HG02642 (cell line): ENCODE measurements at regions not wholly inside any gene's neighbourhood (a gene's known extent, or its start where the extent isn't known, plus 50 kb on each side); places are given as distances from the start of the nearest gene placed in this dataset.
"Not testable (repeated sequence)": the region's sequence is repeated elsewhere in the genome, so short reads cannot be mapped to it uniquely, and the experiment has no call there.

Experiments used
- ATAC-seq: cut with Tn5 transposase; IDR thresholded peaks from one replicate; pipeline ENCODE4 v1.9.1; 2021; ENCODE audit warnings: mild to moderate bottlenecking; ENCODE audit not compliant: unreplicated experiment, poor library complexity

DNA sequence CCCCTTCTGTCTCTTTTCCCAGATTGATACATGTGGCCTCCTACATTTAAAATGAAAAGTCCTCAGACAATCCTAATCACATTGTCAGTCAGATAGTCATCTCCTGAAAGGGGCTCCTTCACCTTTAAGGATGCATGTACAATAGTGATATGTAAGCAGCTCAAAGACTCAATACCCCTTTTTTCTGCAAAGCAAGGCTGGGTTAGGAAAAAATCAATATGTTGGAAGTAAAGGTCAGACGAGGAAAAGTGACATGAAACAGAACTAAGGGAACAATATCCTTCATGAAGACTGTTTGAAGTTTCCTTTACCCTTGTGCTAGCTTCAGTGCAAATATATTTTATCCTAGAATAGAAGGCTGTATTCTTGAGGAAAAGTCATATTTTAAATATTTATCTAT, 539.3 kb downstream of the NR2F2 start:
- no peak for ATAC-seq

- no peak for ATAC-seq
Measured at GRCh38 chr15:96870580-96870979, 540.1 kb downstream of the NR2F2 start.

DNA sequence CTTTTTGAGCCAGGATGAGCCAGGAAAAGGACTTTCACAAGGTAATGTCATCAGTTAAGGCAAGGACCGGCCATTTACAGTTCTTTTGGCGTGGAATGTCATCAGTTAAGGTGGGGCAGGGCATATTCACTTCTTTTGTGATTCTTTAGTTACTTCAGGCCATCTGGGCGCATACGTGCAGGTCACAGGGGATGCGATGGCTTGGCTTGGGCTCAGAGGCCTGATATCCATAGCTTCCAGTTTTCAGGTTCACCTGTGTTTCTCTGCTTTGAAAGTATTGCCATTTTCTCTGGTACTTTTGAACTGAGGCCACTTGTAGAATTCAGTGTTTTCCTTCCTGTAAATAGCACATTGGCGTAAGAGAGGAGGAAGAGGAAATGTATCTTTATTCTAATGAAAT, 546.9 kb downstream of the NR2F2 start:
- not testable (repeated sequence) for ATAC-seq

GRCh38 chr15:96878129-96878528, 547.6 kb downstream of the NR2F2 start:
- ATAC-seq, result no peak

DNA sequence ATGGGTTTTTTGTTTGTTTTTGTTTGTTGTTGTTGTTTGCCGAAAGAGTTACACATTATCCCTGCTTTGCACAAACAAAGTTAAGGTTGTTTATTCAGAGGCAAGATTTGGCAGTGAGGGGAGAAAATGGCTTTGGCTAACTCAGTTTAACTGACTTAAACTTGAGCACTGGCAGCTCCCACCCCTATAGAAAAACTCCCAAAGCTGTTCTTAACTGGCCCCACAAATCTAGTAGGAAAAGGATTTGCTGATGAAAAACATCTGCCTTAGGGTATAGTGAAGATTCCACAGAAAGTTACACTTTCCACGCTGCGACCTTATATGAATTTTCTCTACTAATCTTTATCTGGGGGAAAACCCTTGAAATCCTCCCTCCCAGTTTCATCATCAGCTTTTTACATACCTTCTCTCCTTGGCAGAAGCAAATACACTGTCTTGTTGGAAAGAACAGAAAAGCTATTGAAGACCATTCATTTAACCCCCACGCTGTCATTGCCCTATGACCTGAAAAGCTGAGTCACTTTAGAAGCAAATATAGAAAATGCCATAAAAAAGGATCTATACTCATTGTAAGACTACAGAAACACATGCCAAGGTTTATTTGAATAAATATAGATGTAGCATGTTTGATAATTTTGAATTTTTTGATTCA, 551.7 kb downstream of the NR2F2 start:
- no peak for ATAC-seq

DNA sequence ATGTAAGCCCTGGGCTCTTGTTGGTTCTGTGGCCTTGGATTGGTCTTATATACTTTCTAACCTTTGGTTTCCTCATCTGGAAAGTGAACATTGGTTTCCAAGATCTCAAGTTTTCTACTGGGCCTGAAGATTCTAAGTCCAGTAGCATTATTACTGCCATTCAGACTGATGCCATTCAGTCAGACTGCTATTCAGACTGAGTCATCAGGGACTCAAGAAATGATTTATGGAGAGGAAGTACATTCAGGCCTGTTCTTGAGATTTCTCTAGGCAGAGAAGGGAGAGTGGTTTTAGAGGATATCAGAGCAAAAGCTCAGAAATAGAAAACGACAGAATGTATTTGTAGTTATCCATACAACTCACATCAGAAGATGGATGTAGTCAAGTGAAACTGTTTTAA, 557.2 kb downstream of the NR2F2 start:
- ATAC-seq, result no peak

DNA sequence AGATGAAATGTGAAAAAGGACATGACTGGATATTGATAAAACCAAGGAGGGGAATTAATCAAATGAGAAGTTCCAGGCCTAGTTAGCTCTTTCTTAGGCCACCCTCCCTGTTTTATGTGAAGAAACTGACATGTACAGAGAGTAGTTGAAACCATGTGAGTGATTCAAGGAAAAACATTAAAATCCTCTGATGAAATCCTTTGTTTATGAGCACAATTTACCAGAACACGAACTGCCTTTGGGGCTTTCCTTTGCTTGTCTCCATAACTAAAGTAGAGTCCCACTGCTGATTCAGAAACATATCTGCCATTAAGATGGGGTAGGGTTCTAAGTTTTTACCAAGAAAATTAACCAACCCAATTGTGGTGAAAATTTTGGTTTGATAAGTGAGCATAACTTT, 558.3 kb downstream of the NR2F2 start:
- ATAC-seq, result no peak

DNA sequence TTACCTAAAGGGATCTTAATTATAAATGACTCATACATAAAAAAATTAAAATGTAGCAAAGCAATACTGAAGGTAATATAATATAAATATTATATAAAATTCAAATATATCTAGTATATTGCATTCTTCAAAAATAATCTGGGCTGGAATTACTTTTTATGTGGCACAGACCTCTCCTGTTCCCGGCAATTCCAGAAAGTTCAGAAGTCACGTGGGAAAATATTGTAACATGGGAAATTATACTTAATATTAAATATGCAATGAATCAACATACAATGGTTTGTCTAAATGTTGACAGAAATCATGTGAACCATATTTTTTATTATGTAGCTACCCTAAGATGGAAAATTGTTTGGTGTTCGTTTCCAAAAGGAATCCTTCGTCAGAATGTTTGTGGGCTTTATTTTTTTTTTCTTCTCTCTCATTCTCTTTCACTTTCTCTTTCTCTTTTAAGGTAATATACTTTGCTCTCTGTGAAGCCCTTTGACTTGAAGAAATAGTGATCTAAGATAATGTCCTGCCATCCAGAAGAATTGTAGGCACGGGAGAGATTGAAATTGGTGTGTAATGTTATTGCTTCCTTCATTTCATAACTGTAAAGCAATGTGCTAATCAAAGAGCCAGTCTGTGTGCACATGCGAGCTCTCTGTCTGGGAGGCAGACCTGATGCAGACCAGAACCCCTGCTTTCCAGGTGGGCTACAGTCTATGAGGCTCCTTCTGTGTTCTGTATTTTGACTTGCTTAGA, 559.4 kb downstream of the NR2F2 start:
- ATAC-seq, result no peak

DNA sequence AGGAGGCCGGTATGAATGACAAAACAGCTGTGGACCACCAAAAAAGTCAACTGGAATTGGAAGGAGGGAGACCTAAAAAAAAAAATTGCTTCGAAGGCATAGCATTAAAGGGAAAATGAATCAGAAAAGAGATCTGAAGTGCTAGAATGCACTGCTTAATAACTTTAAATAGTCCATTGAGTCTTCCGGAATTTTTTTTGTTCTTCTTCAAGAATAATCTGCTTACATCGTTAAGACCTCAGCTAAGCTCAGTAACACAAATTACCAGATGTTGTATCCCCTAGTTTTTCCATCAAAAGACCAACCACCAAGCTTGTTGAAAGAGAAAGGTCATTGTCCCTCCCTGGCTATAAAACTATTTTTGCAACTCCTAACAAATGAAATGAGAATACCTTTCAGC, 560.5 kb downstream of the NR2F2 start:
- ATAC-seq, result no peak

DNA sequence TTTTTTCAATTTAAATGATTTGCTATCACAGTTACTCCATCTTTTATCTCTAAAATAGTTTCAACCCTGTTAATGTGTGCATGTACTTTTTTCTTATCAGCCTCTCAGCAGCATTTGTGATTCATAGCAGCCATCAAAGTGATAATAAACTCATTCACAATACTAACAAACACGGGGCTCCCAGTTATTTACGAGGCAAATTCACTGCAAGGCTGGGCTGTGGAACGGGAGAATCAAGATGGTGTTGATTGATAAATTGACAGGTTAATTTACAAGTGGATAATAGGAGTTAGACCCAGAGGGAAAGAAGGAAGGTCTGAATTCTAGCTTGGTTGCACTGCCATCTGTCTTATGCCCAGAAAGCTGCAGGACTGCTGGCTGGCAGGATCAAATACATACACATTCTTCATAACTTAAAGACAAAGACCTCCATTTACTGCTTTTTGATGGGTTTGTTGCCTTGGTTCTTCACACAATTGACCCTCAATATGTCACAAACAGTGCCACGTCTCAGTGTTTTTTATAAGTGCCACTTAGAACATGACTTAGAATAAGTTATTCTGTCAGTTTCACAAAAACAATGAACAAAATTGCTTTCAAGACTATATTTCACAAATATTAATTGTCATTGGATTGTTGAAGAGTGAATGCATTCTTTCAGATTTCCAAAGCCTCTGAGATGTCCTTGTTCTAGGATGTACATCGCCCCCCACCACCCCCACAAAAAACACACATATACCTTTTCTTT, 562.8 kb downstream of the NR2F2 start:
- ATAC-seq, result no peak

GRCh38 chr15:96894659-96895058, 564.2 kb downstream of the NR2F2 start:
- ATAC-seq, result no peak

- no peak for ATAC-seq
Measured at GRCh38 chr15:96896766-96897165, 566.3 kb downstream of the NR2F2 start.

GRCh38 chr15:96914081-96914480, 583.6 kb downstream of the NR2F2 start:
- ATAC-seq, result no peak

DNA sequence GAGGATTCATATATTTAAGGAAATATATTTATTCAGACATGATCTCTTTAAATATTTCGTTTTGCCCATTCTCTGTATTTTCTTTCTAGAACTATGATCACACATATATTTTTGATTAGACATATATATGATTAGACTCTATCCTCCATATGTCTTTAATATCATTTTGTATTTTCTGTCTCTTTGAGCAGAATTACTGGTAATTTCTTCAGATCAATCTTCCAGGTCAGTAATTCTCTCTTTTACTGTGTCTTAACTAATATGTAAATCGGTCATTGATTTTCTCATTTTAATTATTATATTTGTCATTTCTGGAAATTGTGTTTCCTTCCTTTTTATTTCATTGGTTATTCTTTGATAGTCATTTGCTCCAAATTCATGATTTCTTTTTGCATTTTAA, 586.2 kb downstream of the NR2F2 start:
- no peak for ATAC-seq

DNA sequence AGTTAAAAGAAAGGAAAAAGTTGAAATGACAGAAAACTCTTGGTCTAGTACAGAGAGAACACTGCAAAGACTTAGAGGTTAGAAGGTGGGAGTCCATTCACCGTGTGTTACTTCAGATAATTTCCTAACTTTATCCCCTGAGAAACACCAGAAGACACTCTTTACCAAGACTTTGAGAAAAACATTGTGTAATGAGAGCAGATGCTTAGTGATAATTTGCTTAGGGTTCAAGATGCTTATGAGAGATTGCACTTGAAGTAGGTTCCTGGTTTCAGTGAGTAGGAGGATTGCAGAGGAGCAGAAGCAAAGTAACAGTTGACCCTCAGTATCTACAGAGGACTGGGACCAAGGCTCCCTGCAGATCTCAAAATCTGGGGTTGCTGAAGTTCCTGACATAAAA, 594.1 kb downstream of the NR2F2 start:
- ATAC-seq, result no peak

GRCh38 chr15:96947296-96948229, 617.1 kb downstream of the NR2F2 start:
- no peak for ATAC-seq

GRCh38 chr15:96948981-96949380, 618.5 kb downstream of the NR2F2 start:
- ATAC-seq, result no peak

- no peak for ATAC-seq
Measured at GRCh38 chr15:96958721-96959120, 628.2 kb downstream of the NR2F2 start.

DNA sequence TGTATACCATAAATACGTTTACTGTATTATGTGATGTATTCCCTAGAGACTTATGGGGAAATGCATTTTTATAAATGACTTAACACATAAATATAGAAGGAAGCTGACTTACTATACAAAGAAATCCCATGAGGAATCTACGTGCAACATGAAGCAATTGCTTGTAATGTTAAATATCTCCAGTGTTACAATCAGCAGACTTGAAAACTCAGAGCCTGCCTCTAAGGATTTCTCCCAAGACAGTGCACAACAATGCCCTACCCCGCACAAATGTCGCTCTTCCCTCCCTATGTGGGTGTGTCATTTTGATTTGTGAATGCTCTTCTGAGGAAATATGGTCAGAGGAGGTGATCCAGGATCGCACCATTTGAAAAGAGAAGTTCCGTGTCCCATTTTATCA, 629.0 kb downstream of the NR2F2 start:
- ATAC-seq, result no peak

- no peak for ATAC-seq
Measured at GRCh38 chr15:96960711-96961480, 630.4 kb downstream of the NR2F2 start.
